Keratinocyte (primary cell): ENCODE measurements at regions not wholly inside any gene's neighbourhood (a gene's known extent, or its start where the extent isn't known, plus 50 kb on each side); places are given as distances from the start of the nearest gene placed in this dataset.
"Not testable (repeated sequence)": the region's sequence is repeated elsewhere in the genome, so short reads cannot be mapped to it uniquely, and the experiment has no call there.

Experiments used
- EZH2 ChIP-seq: IDR thresholded peaks from one replicate; pipeline ENCODE4 v1.6.1; 2012; ENCODE audit warnings: inconsistent platforms, mild to moderate bottlenecking, low read length, moderate library complexity
- TF ChIP-seq, protein P1 (sequence below), 3 experiments: IDR thresholded peaks in 1 of 3; conservative IDR thresholded peaks in 1 of 3; optimal IDR thresholded peaks in 1 of 3; 2 replicates in 2 of 3; 3 replicates in 1 of 3; pipeline versions ENCODE3 to v1.5.1; 2011; ENCODE audit warnings: low read length in 3 of 3, mild to moderate bottlenecking in 3 of 3, moderate library complexity in 2 of 3, control low read depth in 1 of 3, inconsistent platforms in 1 of 3; ENCODE audit not compliant: insufficient read depth in 2 of 3; ENCODE audit errors: extremely low read depth in 1 of 3

DNA sequence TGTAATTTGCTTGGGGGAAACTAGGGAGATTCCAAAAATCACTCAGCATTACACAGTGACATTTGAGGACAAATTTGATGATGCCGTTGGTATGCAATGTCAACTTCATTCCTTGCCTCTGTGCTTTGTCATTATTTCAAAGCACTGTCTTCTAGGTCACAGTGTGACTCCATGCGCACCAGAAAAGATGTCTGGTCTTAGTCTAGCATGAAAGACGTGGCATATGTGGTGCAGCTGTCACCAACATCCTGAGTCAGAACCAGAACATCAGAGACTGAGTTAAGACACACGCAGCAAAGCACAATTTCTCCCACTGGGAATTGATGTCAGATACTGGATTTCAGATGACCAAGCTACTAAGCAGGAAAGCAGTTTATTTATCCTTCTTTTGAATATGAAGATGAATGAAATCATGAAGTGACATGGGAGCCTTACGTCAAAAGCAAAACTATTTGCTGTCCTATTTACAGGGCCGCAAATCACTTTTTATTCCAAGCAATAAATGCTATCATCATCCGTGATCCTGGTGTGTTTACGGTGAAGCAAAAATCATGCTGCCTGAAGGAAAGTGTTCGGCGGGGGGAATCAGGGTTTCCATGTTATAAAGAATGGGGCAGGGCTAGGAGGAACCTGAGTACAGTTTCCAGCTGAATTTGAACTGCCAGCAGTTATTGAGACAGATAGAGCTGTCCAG lies 356.1 kb downstream of the ANAPC1 start:
- TF ChIP-seq, protein P1, sequence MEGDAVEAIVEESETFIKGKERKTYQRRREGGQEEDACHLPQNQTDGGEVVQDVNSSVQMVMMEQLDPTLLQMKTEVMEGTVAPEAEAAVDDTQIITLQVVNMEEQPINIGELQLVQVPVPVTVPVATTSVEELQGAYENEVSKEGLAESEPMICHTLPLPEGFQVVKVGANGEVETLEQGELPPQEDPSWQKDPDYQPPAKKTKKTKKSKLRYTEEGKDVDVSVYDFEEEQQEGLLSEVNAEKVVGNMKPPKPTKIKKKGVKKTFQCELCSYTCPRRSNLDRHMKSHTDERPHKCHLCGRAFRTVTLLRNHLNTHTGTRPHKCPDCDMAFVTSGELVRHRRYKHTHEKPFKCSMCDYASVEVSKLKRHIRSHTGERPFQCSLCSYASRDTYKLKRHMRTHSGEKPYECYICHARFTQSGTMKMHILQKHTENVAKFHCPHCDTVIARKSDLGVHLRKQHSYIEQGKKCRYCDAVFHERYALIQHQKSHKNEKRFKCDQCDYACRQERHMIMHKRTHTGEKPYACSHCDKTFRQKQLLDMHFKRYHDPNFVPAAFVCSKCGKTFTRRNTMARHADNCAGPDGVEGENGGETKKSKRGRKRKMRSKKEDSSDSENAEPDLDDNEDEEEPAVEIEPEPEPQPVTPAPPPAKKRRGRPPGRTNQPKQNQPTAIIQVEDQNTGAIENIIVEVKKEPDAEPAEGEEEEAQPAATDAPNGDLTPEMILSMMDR (optimal IDR thresholded peaks at IDR 0.05 in 1 of 3, IDR thresholded peaks at IDR 0.05 in 1 of 3, conservative IDR thresholded peaks at IDR 0.05 in 1 of 3; ENCODE audit: extremely low read depth in 1 of 3, insufficient read depth in 2 of 3, low read length in 3 of 3), result not testable (repeated sequence)
- not testable (repeated sequence) for TF ChIP-seq EZH2
